HG03469 (cell line): ENCODE measurements at regions not wholly inside any gene's neighbourhood (a gene's known extent, or its start where the extent isn't known, plus 50 kb on each side); places are given as distances from the start of the nearest gene placed in this dataset.
"Not testable (repeated sequence)": the region's sequence is repeated elsewhere in the genome, so short reads cannot be mapped to it uniquely, and the experiment has no call there.

Source experiments
- ATAC-seq: cut with Tn5 transposase; IDR thresholded peaks from one replicate; pipeline ENCODE4 v1.9.1; 2021; ENCODE audit warnings: mild to moderate bottlenecking, moderate library complexity, moderate number of reproducible peaks; ENCODE audit not compliant: unreplicated experiment

GRCh38 chr2:194723446-194723845 lies 933.6 kb upstream of the SLC39A10 start:
- no peak for ATAC-seq

- no peak for ATAC-seq
These were observed 935.8 kb upstream of the SLC39A10 start for GRCh38 chr2:194721227-194721626.

- ATAC-seq, result no peak
These were observed 936.6 kb upstream of the SLC39A10 start for GRCh38 chr2:194720462-194720861.

- ATAC-seq, result no peak
These were observed 938.1 kb upstream of the SLC39A10 start for GRCh38 chr2:194718881-194719280.

GRCh38 chr2:194714541-194714940 lies 942.5 kb upstream of the SLC39A10 start:
- no peak for ATAC-seq

- ATAC-seq, result no peak
These were observed 947.2 kb upstream of the SLC39A10 start for GRCh38 chr2:194709840-194710239.

- ATAC-seq, result no peak
These were observed 950.8 kb upstream of the SLC39A10 start for GRCh38 chr2:194706179-194706578.

- peak; percentile 76 for ATAC-seq
These were observed 951.6 kb upstream of the SLC39A10 start for GRCh38 chr2:194705398-194705797.

GRCh38 chr2:194700726-194701125 lies 956.3 kb upstream of the SLC39A10 start:
- no peak for ATAC-seq

- no peak for ATAC-seq
These were observed 956.9 kb upstream of the SLC39A10 start for GRCh38 chr2:194700116-194700515.

GRCh38 chr2:194698012-194698411 lies 959.0 kb upstream of the SLC39A10 start:
- no peak for ATAC-seq

GRCh38 chr2:194697439-194697838 lies 959.6 kb upstream of the SLC39A10 start:
- no peak for ATAC-seq

- no peak for ATAC-seq
These were observed 960.3 kb upstream of the SLC39A10 start for GRCh38 chr2:194696690-194697089.

- no peak for ATAC-seq
These were observed 970.5 kb upstream of the SLC39A10 start for GRCh38 chr2:194686569-194686968.

- ATAC-seq, result peak; percentile 45
These were observed 983.0 kb upstream of the SLC39A10 start for GRCh38 chr2:194674043-194674442.

GRCh38 chr2:194672994-194673393 lies 984.0 kb upstream of the SLC39A10 start:
- no peak for ATAC-seq

- no peak for ATAC-seq
These were observed 995.6 kb upstream of the SLC39A10 start for GRCh38 chr2:194661431-194661830.

- ATAC-seq, result not testable (repeated sequence)
These were observed 1018.0 kb upstream of the SLC39A10 start for GRCh38 chr2:194639057-194639456.

GRCh38 chr2:194621945-194622344 lies 1035.1 kb upstream of the SLC39A10 start:
- no peak for ATAC-seq

- no peak for ATAC-seq
These were observed 1037.7 kb upstream of the SLC39A10 start for GRCh38 chr2:194619366-194619765.

GRCh38 chr2:194618432-194618831 lies 1038.6 kb upstream of the SLC39A10 start:
- no peak for ATAC-seq

GRCh38 chr2:194616334-194616733 lies 1040.7 kb upstream of the SLC39A10 start:
- ATAC-seq, result peak; percentile 81

GRCh38 chr2:194610297-194610696 lies 1046.7 kb upstream of the SLC39A10 start:
- no peak for ATAC-seq

- no peak for ATAC-seq
These were observed 1053.6 kb upstream of the SLC39A10 start for GRCh38 chr2:194603429-194603828.
